Body of pancreas (tissue), 4 donors: ENCODE measurements at regions not wholly inside any gene's neighbourhood (a gene's known extent, or its start where the extent isn't known, plus 50 kb on each side); places are given as distances from the start of the nearest gene placed in this dataset.
"Not testable (repeated sequence)": the region's sequence is repeated elsewhere in the genome, so short reads cannot be mapped to it uniquely, and the experiment has no call there.

Experiments
- ATAC-seq: fragments of 150-250 bp; one replicate; pipeline ENCODE4 v1.9.1; 2016
- DNase-seq, 4 donors: peaks; one replicate each; pipeline ENCODE4 v3.0.0-alpha.2; 2019
- H3K27ac ChIP-seq, 4 donors: fragments of 200-600 bp; sonication (generic); 1 replicate in 3 of 4; 2 replicates in 1 of 4; pipeline versions ENCODE4 v1.5.1 to v1.6.1; 2016 to 2019; ENCODE audit warnings: mild to moderate bottlenecking in 1 of 4, mixed read lengths in 1 of 4, moderate library complexity in 1 of 4
- H3K27me3 ChIP-seq, 2 donors: fragments of 200-600 bp; sonication (generic); one replicate each; pipeline ENCODE4 v1.6.0; 2016; ENCODE audit warnings: mild to moderate bottlenecking in 1 of 2
- H3K36me3 ChIP-seq, 2 donors: fragments of 200-600 bp; sonication (generic); replicated peaks in 1 of 2; 2 replicates each; pipeline ENCODE4 v1.5.1; 2016; ENCODE audit warnings: low read depth in 2 of 2; ENCODE audit not compliant: insufficient read depth in 1 of 2
- H3K4me1 ChIP-seq: fragments of 200-600 bp; sonication (generic); one replicate; pipeline ENCODE4 v1.6.0; 2016
- H3K4me3 ChIP-seq, 2 donors: fragments of 200-600 bp; sonication (generic); 1 replicate in 1 of 2; 2 replicates in 1 of 2; pipeline ENCODE4 v1.5.1; 2016 to 2019
- H3K9me3 ChIP-seq, 3 donors: fragments of 200-600 bp; sonication (generic); 1 replicate in 2 of 3; 2 replicates in 1 of 3; pipeline ENCODE4 v1.5.1; 2016
- CTCF ChIP-seq, 7 experiments: fragments of 450-650 bp in 4 of 7; fragments of 200-600 bp in 3 of 7; sonication (generic) in 3 of 7; IDR thresholded peaks; one replicate each; pipeline ENCODE4 v1.5.1; 2016 to 2019; ENCODE audit warnings: antibody characterized with exemption in 7 of 7
- POLR2A ChIP-seq, 3 donors: fragments of 450-650 bp; IDR thresholded peaks; one replicate each; pipeline ENCODE4 v1.6.1; 2016; ENCODE audit warnings: antibody characterized with exemption in 3 of 3, mild to moderate bottlenecking in 2 of 3
- WGBS, 2 donors: methylation state at CpG; one replicate each; pipeline ENCODE4 v1.1.5; 2017; 5-methylcytosine and 5-hydroxymethylcytosine counted together
- intact Hi-C: fragments of 100-400 bp; cut with DNase I; formaldehyde crosslinking; loops from one replicate; pipeline ENCODE4 v1.15.1; 2023

GRCh38 chr6:167219967-167220512 is 62.3 kb upstream of the GPR31 start:
- TF ChIP-seq CTCF (IDR thresholded peaks at IDR 0.05) (no peak), POLR2A (IDR thresholded peaks at IDR 0.05) (no peak)
- Histone ChIP-seq H3K4me3 (no peak overlapping the region), H3K4me1 (peaks cover 10% of the 10 kb centered on the region), H3K9me3 (no peaks in the 10 kb centered on the region), H3K27me3 (no peaks in the 10 kb centered on the region), H3K27ac (no peak overlapping the region), H3K36me3 (no peaks in the 10 kb centered on the region)
- WGBS, 2 donors, result 72 to 81% methylated on average over 19 of the region's 19 CpGs
- ATAC-seq (no peak), DNase-seq (no peak)
- intact Hi-C loops, result no loop called here

- Histone ChIP-seq H3K36me3 (no peaks in the 10 kb centered on the region), H3K4me3 (no peak overlapping the region), H3K27me3 (no peaks in the 10 kb centered on the region), H3K4me1 (peaks cover 7% of the 10 kb centered on the region), H3K27ac (no peak overlapping the region), H3K9me3 (no peaks in the 10 kb centered on the region)
- DNase-seq (no peak), ATAC-seq (no peak)
- 68 to 86% methylated on average over 11 to 17 of the region's 19 CpGs for WGBS, 2 donors
- TF ChIP-seq CTCF (IDR thresholded peaks at IDR 0.05) (no peak), POLR2A (IDR thresholded peaks at IDR 0.05) (no peak)
- intact Hi-C loops, result no loop called here
These were observed 63.8 kb upstream of the GPR31 start for GRCh38 chr6:167221400-167222201.

GRCh38 chr6:167225566-167226382 is 65.3 kb upstream of the UNC93A start:
- DNase-seq, H3K4me1 ChIP-seq, H3K4me3 ChIP-seq, H3K36me3 ChIP-seq, intact Hi-C loops, H3K27ac ChIP-seq, H3K27me3 ChIP-seq, ATAC-seq, H3K9me3 ChIP-seq: not testable (repeated sequence)
- 73 to 76% methylated on average over 10 to 13 of the region's 13 CpGs for WGBS, 2 donors

DNA sequence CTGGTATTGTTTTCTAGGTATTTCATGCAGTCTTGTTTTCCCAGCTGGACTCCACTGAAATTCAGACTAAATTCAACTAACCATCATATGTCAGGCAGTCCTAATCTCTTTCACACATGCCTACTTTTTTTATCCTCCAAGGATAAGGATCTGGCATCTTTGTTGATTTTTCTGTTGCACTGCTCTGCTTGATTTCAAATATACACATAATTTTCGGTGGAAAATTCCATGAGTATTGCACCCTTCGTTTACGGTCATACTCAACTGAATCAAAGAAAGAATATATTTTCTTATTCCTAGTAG is 64.8 kb upstream of the UNC93A start:
- DNase-seq, result no peak
- H3K4me3 ChIP-seq, result no peak overlapping the region
- no peaks in the 10 kb centered on the region for H3K4me1 ChIP-seq
- no peak for ATAC-seq
- TF ChIP-seq CTCF (IDR thresholded peaks at IDR 0.05) (no peak), POLR2A (IDR thresholded peaks at IDR 0.05) (no peak)
- WGBS, 2 donors, result 59 to 74% methylated on average over 3 of the region's 3 CpGs
- no peaks in the 10 kb centered on the region for H3K36me3 ChIP-seq
- intact Hi-C loops, result no loop called here
- no peaks in the 10 kb centered on the region for H3K9me3 ChIP-seq
- no peaks in the 10 kb centered on the region for H3K27me3 ChIP-seq
- no peak overlapping the region for H3K27ac ChIP-seq

- intact Hi-C loops, result no loop called here
- ATAC-seq, result no peak
These were observed 64.3 kb upstream of the UNC93A start for GRCh38 chr6:167226791-167227190.

More at GRCh38 chr6:167226791-167227190, 64.3 kb upstream of the UNC93A start:
- Histone ChIP-seq H3K4me3 (no peak overlapping the region), H3K27me3 (no peaks in the 10 kb centered on the region), H3K9me3 (no peaks in the 10 kb centered on the region), H3K27ac (no peak overlapping the region), H3K36me3 (no peaks in the 10 kb centered on the region), H3K4me1 (no peaks in the 10 kb centered on the region)
- no peak for DNase-seq
- 74 to 88% methylated on average over 8 to 9 of the region's 9 CpGs for WGBS, 2 donors
- TF ChIP-seq CTCF (IDR thresholded peaks at IDR 0.05), result no peak
- no peak for TF ChIP-seq POLR2A (IDR thresholded peaks at IDR 0.05)
